ENCODE measurements at regions not wholly inside any gene's neighbourhood (a gene's known extent, or its start where the extent isn't known, plus 50 kb on each side); places are given as distances from the start of the nearest gene placed in this dataset.

DNA sequence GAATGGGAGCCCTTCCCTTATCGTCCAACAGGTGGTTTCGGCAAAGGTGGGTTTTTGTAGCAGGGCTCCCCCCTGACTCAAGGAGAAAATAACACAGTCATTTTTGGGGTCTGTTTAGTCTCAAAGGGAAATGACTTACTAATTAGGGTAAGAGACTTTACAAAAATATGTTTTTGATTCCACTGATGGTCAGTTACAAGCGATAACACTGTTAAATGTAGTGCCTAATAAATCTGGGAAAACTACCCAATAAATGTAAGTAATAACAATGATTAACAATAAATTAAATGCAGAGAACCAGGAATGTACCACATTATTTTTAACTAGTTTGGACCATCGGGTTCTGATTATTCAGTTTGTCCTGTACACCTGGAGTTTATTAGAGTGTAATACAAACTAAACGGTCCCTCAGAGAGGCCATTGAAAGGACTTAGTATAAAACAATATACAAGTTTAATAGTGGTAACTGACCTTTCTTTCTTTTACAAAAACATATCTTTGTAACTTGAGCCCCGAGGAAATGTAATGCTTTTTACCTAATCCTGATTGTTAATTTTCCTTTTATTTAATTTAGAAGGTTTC, 216.2 kb upstream of the HABP2 start:
- H3K27ac ChIP-seq (replicated peaks), result no peak overlapping the region
- H3K4me3 ChIP-seq (replicated peaks; ENCODE audit: insufficient read depth, low read length), result no peak overlapping the region
- H3K27me3 ChIP-seq (ENCODE audit: insufficient read depth, poor library complexity, severe bottlenecking), result no peaks in the 10 kb centered on the region
- TF ChIP-seq CTCF (IDR thresholded peaks at IDR 0.05; ENCODE audit: insufficient read depth, low read length), result no peak
- no peak for TF ChIP-seq SPI1 (IDR thresholded peaks at IDR 0.05; ENCODE audit: borderline replicate concordance, low read depth)
- no peak for TF ChIP-seq GABPA (IDR thresholded peaks at IDR 0.05; ENCODE audit: low read depth)
- TF ChIP-seq, protein P1, sequence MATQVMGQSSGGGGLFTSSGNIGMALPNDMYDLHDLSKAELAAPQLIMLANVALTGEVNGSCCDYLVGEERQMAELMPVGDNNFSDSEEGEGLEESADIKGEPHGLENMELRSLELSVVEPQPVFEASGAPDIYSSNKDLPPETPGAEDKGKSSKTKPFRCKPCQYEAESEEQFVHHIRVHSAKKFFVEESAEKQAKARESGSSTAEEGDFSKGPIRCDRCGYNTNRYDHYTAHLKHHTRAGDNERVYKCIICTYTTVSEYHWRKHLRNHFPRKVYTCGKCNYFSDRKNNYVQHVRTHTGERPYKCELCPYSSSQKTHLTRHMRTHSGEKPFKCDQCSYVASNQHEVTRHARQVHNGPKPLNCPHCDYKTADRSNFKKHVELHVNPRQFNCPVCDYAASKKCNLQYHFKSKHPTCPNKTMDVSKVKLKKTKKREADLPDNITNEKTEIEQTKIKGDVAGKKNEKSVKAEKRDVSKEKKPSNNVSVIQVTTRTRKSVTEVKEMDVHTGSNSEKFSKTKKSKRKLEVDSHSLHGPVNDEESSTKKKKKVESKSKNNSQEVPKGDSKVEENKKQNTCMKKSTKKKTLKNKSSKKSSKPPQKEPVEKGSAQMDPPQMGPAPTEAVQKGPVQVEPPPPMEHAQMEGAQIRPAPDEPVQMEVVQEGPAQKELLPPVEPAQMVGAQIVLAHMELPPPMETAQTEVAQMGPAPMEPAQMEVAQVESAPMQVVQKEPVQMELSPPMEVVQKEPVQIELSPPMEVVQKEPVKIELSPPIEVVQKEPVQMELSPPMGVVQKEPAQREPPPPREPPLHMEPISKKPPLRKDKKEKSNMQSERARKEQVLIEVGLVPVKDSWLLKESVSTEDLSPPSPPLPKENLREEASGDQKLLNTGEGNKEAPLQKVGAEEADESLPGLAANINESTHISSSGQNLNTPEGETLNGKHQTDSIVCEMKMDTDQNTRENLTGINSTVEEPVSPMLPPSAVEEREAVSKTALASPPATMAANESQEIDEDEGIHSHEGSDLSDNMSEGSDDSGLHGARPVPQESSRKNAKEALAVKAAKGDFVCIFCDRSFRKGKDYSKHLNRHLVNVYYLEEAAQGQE (IDR thresholded peaks at IDR 0.05; ENCODE audit: insufficient replicate concordance, low read depth), result no peak
- TF ChIP-seq POLR2AphosphoS5 (IDR thresholded peaks at IDR 0.05; ENCODE audit: low read depth), result no peak
- DNase-seq (ENCODE audit: low read depth in 1 of 2, low spot score in 1 of 2), result no peak

DNA sequence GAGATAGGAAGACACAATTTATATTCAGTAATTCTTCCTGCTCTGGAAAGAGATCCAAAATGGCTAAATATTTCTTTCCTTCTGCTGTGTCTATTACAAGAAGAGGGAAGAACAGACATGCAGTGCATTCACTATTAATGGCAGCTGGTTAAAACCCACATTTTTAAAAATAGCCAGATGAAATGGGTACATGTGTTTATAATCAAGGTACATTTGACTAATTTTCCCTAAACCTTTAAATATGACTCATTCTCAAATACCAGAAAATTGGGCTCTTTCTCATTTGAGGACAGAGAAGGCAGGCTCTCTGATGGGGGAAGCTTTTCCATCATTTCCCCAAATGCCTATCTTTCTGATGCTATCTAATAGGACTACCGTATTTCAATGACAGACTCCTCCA, 215.7 kb upstream of the HABP2 start:
- no peak for DNase-seq (ENCODE audit: low read depth in 1 of 2, low spot score in 1 of 2)
- Histone ChIP-seq H3K27me3 (ENCODE audit: insufficient read depth, poor library complexity, severe bottlenecking) (no peaks in the 10 kb centered on the region), H3K27ac (replicated peaks) (no peak overlapping the region), H3K4me3 (replicated peaks; ENCODE audit: insufficient read depth, low read length) (no peak overlapping the region)
- TF ChIP-seq POLR2AphosphoS5 (IDR thresholded peaks at IDR 0.05; ENCODE audit: low read depth), result no peak
- TF ChIP-seq SPI1 (IDR thresholded peaks at IDR 0.05; ENCODE audit: borderline replicate concordance, low read depth), result no peak
- TF ChIP-seq, protein P1 (IDR thresholded peaks at IDR 0.05; ENCODE audit: insufficient replicate concordance, low read depth), result no peak
- no peak for TF ChIP-seq GABPA (IDR thresholded peaks at IDR 0.05; ENCODE audit: low read depth)

DNA sequence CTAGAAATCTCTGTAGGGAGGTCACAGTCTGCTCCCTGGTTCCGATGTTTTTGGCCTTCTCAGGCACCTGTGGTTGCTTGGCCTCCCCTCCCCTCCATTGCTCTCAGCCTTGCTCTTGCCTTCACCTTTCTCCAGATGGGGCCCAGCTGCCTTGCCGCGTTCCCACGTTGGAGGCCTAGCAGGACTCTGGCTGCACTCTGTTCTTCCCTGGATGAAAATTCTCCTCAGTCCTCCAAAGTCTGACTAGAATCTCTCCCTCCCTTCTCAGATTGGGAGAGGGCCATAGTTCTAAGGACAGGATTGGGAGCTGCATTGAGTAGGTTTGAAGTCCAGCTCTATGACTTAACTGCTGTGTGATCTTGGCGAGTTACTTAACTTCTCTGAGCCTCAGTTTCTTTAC, 213.7 kb upstream of the HABP2 start:
- TF ChIP-seq SPI1 (IDR thresholded peaks at IDR 0.05; ENCODE audit: borderline replicate concordance, low read depth) (no peak), GABPA (IDR thresholded peaks at IDR 0.05; ENCODE audit: low read depth) (no peak), CTCF (IDR thresholded peaks at IDR 0.05; ENCODE audit: insufficient read depth, low read length) (no peak), POLR2AphosphoS5 (IDR thresholded peaks at IDR 0.05; ENCODE audit: low read depth) (no peak)
- TF ChIP-seq, protein P1 (IDR thresholded peaks at IDR 0.05; ENCODE audit: insufficient replicate concordance, low read depth), result no peak
- no peak overlapping the region for H3K27ac ChIP-seq (replicated peaks)
- H3K4me3 ChIP-seq (replicated peaks; ENCODE audit: insufficient read depth, low read length), result no peak overlapping the region
- no peak for DNase-seq (ENCODE audit: low read depth in 1 of 2, low spot score in 1 of 2)
- no peaks in the 10 kb centered on the region for H3K27me3 ChIP-seq (ENCODE audit: insufficient read depth, poor library complexity, severe bottlenecking)

All from HL-60 (cell line).